SK-N-SH (cell line): ENCODE measurements at regions not wholly inside any gene's neighbourhood (a gene's known extent, or its start where the extent isn't known, plus 50 kb on each side); places are given as distances from the start of the nearest gene placed in this dataset.

Experiments
- CTCF ChIP-seq: fragments of 200-600 bp; sonication (generic); IDR thresholded peaks from 2 replicates; pipeline ENCODE4 v1.6.1; 2017; ENCODE audit warnings: antibody characterized with exemption, mild to moderate bottlenecking, moderate library complexity
- EP300 ChIP-seq, 2 experiments: IDR thresholded peaks; 2 replicates each; pipeline versions ENCODE4 v1.4.0 to v1.6.1; 2012; ENCODE audit warnings: borderline replicate concordance in 1 of 2, low read depth in 1 of 2, low read length in 1 of 2
- FOXM1 ChIP-seq: IDR thresholded peaks from 2 replicates; pipeline ENCODE4 v1.4.0; 2012; ENCODE audit warnings: low read depth, mild to moderate bottlenecking
- POLR2AphosphoS5 ChIP-seq: IDR thresholded peaks from 2 replicates; pipeline ENCODE4 v1.6.1; 2012; ENCODE audit warnings: low read depth, low read length
- RFX5 ChIP-seq: IDR thresholded peaks from 2 replicates; pipeline ENCODE4 v1.6.1; 2012; ENCODE audit warnings: mild to moderate bottlenecking, improper control_type of control experiment, low read length
- SMC3 ChIP-seq: IDR thresholded peaks from 2 replicates; pipeline ENCODE4 v1.6.1; 2012; ENCODE audit warnings: low read depth, low read length, improper control_type of control experiment
- YY1 ChIP-seq: IDR thresholded peaks from 2 replicates; pipeline ENCODE4 v1.4.0; 2012; ENCODE audit warnings: low read depth, mild to moderate bottlenecking

DNA sequence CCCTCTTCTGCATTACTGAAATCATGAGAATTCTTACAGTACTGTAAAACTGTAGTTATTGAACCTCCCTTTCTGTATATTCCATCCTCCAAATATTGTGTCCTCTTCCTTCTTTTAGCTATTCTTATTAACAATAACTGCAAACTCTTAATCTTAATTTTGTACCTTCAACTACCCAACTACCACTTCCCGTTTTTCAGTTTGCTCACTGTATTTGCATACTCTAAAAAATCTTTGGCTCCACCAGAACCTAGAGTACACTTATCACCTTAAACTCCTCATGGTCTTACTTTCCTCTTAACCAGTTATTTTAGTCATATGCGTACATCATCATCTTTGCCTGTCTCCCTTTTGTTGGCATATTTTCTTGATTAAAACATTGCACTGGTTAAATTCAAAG lies 543.7 kb downstream of the ARAP2 start:
- TF ChIP-seq CTCF (no peak), FOXM1 (no peak), RFX5 (no peak), YY1 (no peak), EP300 (IDR thresholded peaks at IDR 0.05; ENCODE audit: borderline replicate concordance in 1 of 2, low read depth in 1 of 2, low read length in 1 of 2) (no peak), SMC3 (no peak), POLR2AphosphoS5 (no peak)
